Mesenchymal stem cell (in vitro differentiated cells and primary cell): ENCODE measurements at regions not wholly inside any gene's neighbourhood (a gene's known extent, or its start where the extent isn't known, plus 50 kb on each side); places are given as distances from the start of the nearest gene placed in this dataset.

Source experiments
- DNase-seq: peaks from one replicate; pipeline ENCODE4 v3.0.0-alpha.2; 2013
- H2AFZ ChIP-seq: one replicate; pipeline ENCODE4 v1.6.1; 2013; ENCODE audit warnings: low read depth, mild to moderate bottlenecking, control low read depth, inconsistent platforms, low read length, moderate library complexity
- H2AK5ac ChIP-seq: 2 replicates; pipeline ENCODE4 v1.6.1; 2013; ENCODE audit warnings: low read length, moderate library complexity, mild to moderate bottlenecking, inconsistent platforms; ENCODE audit not compliant: severe bottlenecking
- H2BK120ac ChIP-seq: one replicate; pipeline ENCODE4 v1.6.1; 2013; ENCODE audit warnings: low read depth, mild to moderate bottlenecking, inconsistent platforms, low read length, moderate library complexity
- H2BK12ac ChIP-seq, 2 experiments: one replicate each; pipeline ENCODE4 v1.6.1; 2013; ENCODE audit warnings: inconsistent platforms in 2 of 2, low read length in 2 of 2, mild to moderate bottlenecking in 2 of 2, moderate library complexity in 2 of 2, control low read depth in 1 of 2
- H2BK15ac ChIP-seq: one replicate; pipeline ENCODE4 v1.6.1; 2013; ENCODE audit warnings: mild to moderate bottlenecking, low read depth, inconsistent platforms; ENCODE audit not compliant: poor library complexity, severe bottlenecking
- H2BK5ac ChIP-seq: 2 replicates; pipeline ENCODE4 v1.6.1; 2013; ENCODE audit warnings: low read depth, mild to moderate bottlenecking, low read length, control low read depth, inconsistent platforms; ENCODE audit not compliant: poor library complexity, severe bottlenecking
- H3K14ac ChIP-seq, 2 experiments: one replicate each; pipeline ENCODE4 v1.6.1; 2013; ENCODE audit warnings: inconsistent platforms in 2 of 2, low read length in 2 of 2, control low read depth in 1 of 2, mild to moderate bottlenecking in 1 of 2, moderate library complexity in 1 of 2
- H3K18ac ChIP-seq, 2 experiments: one replicate each; pipeline ENCODE4 v1.6.1; 2013; ENCODE audit warnings: inconsistent platforms in 2 of 2, low read length in 2 of 2, control low read depth in 1 of 2, low read depth in 1 of 2, mild to moderate bottlenecking in 1 of 2
- H3K23ac ChIP-seq, 2 experiments: one replicate each; pipeline ENCODE4 v1.6.1; 2013; ENCODE audit warnings: inconsistent platforms in 2 of 2, low read length in 2 of 2, mild to moderate bottlenecking in 2 of 2, moderate library complexity in 2 of 2, control low read depth in 1 of 2
- H3K27ac ChIP-seq: 2 replicates; pipeline ENCODE4 v1.5.1; 2013; ENCODE audit warnings: mild to moderate bottlenecking, moderate library complexity, low read length, control low read depth, inconsistent platforms; ENCODE audit not compliant: poor library complexity, severe bottlenecking
- H3K27me3 ChIP-seq, 2 experiments: 2 replicates each; pipeline versions ENCODE4 v1.6.1 to v1.7.0; 2013; ENCODE audit warnings: low read length in 2 of 2, mild to moderate bottlenecking in 2 of 2, moderate library complexity in 2 of 2, control low read depth in 1 of 2, inconsistent platforms in 1 of 2; ENCODE audit not compliant: control insufficient read depth in 1 of 2, insufficient read depth in 1 of 2
- H3K36me3 ChIP-seq, 2 experiments: 2 replicates each; pipeline versions ENCODE4 v1.6.1 to v1.7.0; 2013; ENCODE audit warnings: low read length in 2 of 2, control low read depth in 1 of 2, inconsistent platforms in 1 of 2, low read depth in 1 of 2, mild to moderate bottlenecking in 1 of 2; ENCODE audit not compliant: insufficient read depth in 2 of 2, control insufficient read depth in 1 of 2
- H3K4ac ChIP-seq, 2 experiments: one replicate each; pipeline ENCODE4 v1.6.1; 2013; ENCODE audit warnings: inconsistent platforms in 2 of 2, low read length in 2 of 2, mild to moderate bottlenecking in 2 of 2, moderate library complexity in 2 of 2, control low read depth in 1 of 2, low read depth in 1 of 2
- H3K4me1 ChIP-seq: 2 replicates; pipeline ENCODE4 v1.6.1; 2013; ENCODE audit warnings: low read depth, low read length, control low read depth; ENCODE audit not compliant: control insufficient read depth, insufficient read depth
- H3K4me2 ChIP-seq: 2 replicates; pipeline ENCODE4 v1.6.1; 2013; ENCODE audit warnings: low read length, mild to moderate bottlenecking, inconsistent platforms; ENCODE audit not compliant: poor library complexity, severe bottlenecking
- H3K4me3 ChIP-seq, 2 experiments: 2 replicates each; pipeline versions ENCODE4 v1.5.1 to v1.7.0; 2013; ENCODE audit warnings: low read length in 2 of 2, mild to moderate bottlenecking in 2 of 2, control low read depth in 1 of 2, low read depth in 1 of 2; ENCODE audit not compliant: insufficient read depth in 1 of 2
- H3K79me1 ChIP-seq: replicated peaks from 2 replicates; pipeline ENCODE4 v1.6.1; 2013; ENCODE audit warnings: mild to moderate bottlenecking, control low read depth, low read length, inconsistent platforms; ENCODE audit not compliant: poor library complexity, severe bottlenecking
- H3K9ac ChIP-seq: 2 replicates; pipeline ENCODE4 v1.7.0; 2013; ENCODE audit warnings: mild to moderate bottlenecking, low read length, moderate library complexity
- H3K9me3 ChIP-seq: 2 replicates; pipeline ENCODE4 v1.7.0; 2013; ENCODE audit warnings: mild to moderate bottlenecking, low read length; ENCODE audit not compliant: control insufficient read depth
- H4K8ac ChIP-seq: one replicate; pipeline ENCODE4 v1.6.1; 2013; ENCODE audit warnings: inconsistent platforms, mild to moderate bottlenecking, low read length, moderate library complexity
- H4K91ac ChIP-seq: one replicate; pipeline ENCODE4 v1.6.1; 2013; ENCODE audit warnings: mild to moderate bottlenecking, low read length, inconsistent platforms
- WGBS: methylation state at CpG from one replicate; pipeline ENCODE4 v1.1.7; 2013; ENCODE audit warnings: mixed read lengths; 5-methylcytosine and 5-hydroxymethylcytosine counted together

DNA sequence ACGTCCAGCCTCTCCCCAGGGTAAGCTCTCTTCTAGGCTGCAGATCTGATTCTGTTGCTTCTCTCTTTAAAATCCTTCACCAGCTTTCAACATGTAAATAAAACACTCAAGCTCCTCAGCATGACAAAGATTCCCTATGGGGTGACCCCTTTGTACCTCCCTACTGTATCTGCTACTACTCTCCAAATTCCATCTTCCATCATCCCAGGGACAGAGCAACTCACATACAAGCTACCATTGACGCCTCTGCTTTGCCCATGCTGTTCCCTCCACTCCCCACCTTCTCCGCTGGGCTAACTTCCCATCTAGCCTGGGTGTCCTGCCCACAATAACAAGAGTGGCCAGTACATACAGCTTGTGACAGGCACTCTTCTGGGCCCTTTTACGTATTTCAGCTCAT is 207.5 kb upstream of the ZBED5 start:
- H3K9ac ChIP-seq: no peak overlapping the region
- no peaks in the 10 kb centered on the region for H3K79me1 ChIP-seq
- H2BK12ac ChIP-seq: no peak overlapping the region
- no peak overlapping the region for H3K27ac ChIP-seq
- no peak overlapping the region for H4K91ac ChIP-seq
- H2BK5ac ChIP-seq: no peak overlapping the region
- no peak overlapping the region for H3K18ac ChIP-seq
- H2BK15ac ChIP-seq: no peak overlapping the region
- no peaks in the 10 kb centered on the region for H3K36me3 ChIP-seq
- H3K14ac ChIP-seq: no peak overlapping the region
- no peak overlapping the region for H2AFZ ChIP-seq
- no peak overlapping the region for H2AK5ac ChIP-seq
- no peak overlapping the region for H3K23ac ChIP-seq
- WGBS: 78% methylated on average over 4 of the region's 4 CpGs
- H4K8ac ChIP-seq: no peak overlapping the region
- H3K9me3 ChIP-seq: peaks cover 2% of the 10 kb centered on the region
- H2BK120ac ChIP-seq: no peak overlapping the region
- DNase-seq: no peak
- no peak overlapping the region for H3K4me3 ChIP-seq
- H3K4me2 ChIP-seq: no peak overlapping the region
- H3K4me1 ChIP-seq: no peaks in the 10 kb centered on the region
- H3K4ac ChIP-seq: no peak overlapping the region
- peaks cover 24 to 29% of the 10 kb centered on the region in 2 experiments for H3K27me3 ChIP-seq

DNA sequence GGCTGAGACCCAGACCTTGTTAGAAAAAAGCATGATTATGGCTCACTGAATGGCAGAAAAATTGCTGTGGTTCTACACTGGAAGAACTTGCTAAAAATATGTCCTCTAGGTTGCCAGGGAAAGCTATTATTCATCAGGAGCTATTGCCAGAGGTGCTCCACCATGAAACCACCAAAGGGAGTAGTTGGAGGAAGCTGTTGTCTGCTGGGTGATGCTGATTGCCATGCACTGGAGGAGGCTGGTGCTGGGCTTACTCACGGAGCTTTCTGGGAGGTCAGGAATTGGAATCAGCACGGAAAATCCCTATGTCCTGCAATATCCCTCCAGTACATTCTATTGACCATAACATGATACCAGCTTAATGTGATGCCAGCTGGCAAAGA is 199.6 kb upstream of the ZBED5 start:
- H3K14ac ChIP-seq: no peak overlapping the region
- no peak for DNase-seq
- no peak overlapping the region for H4K8ac ChIP-seq
- H3K4me3 ChIP-seq: no peak overlapping the region
- H3K4ac ChIP-seq: no peak overlapping the region
- no peak overlapping the region for H2BK120ac ChIP-seq
- H3K4me2 ChIP-seq: no peak overlapping the region
- no peak overlapping the region for H3K9ac ChIP-seq
- no peaks in the 10 kb centered on the region for H3K4me1 ChIP-seq
- no peaks in the 10 kb centered on the region for H3K79me1 ChIP-seq
- no peak overlapping the region for H2BK5ac ChIP-seq
- no peak overlapping the region for H2BK12ac ChIP-seq
- no peak overlapping the region for H4K91ac ChIP-seq
- no peak overlapping the region for H2AFZ ChIP-seq
- no peak overlapping the region for H3K27ac ChIP-seq
- H3K18ac ChIP-seq: no peak overlapping the region
- H3K23ac ChIP-seq: no peak overlapping the region
- H3K27me3 ChIP-seq: peaks cover 6 to 12% of the 10 kb centered on the region in 2 experiments
- H2BK15ac ChIP-seq: no peak overlapping the region
- H2AK5ac ChIP-seq: no peak overlapping the region
- peaks cover 22% of the 10 kb centered on the region for H3K9me3 ChIP-seq
- H3K36me3 ChIP-seq: no peaks in the 10 kb centered on the region
- 83% methylated on average over 2 of the region's 2 CpGs for WGBS

DNA sequence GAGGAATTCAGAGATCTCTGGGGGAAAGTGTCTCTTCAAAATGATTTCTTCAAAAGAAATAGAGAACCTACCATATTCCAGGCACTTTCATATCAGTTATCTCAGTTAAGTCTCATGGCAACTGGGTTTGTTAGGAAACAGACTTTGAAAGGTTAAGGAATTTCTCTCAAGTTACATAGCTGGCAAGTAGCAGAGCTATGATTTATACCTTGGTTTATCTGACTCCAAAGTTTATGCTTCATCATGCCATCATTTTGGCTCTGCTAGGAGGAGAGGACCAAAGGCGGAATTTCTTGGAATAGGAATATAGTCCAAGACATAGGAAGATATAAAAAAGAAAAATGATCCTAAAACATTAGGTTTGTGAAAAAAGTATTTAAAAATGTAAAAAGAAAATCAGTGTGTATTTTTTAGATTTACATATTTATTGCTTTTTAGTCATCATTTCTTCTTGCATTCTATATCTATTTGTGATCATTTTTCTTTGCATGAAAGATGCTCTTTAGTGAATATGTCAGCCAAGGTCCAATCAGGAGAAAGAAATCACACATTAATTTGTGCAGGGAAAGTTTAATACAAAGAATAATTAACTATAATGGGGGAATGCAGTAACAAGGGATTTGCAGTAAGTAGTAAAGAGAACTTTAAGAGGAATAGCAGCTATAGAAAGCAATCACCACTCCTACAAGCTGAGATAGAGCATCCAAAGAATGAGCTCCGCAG is 199.1 kb upstream of the ZBED5 start:
- no peaks in the 10 kb centered on the region for H3K4me1 ChIP-seq
- no peak overlapping the region for H2BK5ac ChIP-seq
- peaks cover 22% of the 10 kb centered on the region for H3K9me3 ChIP-seq
- H3K14ac ChIP-seq: no peak overlapping the region
- H2BK12ac ChIP-seq: no peak overlapping the region
- no peak overlapping the region for H2BK15ac ChIP-seq
- H3K23ac ChIP-seq: no peak overlapping the region
- no peak for DNase-seq
- no peak overlapping the region for H3K18ac ChIP-seq
- H2BK120ac ChIP-seq: no peak overlapping the region
- no peak overlapping the region for H2AFZ ChIP-seq
- 92% methylated on average over 1 of the region's 2 CpGs for WGBS
- no peak overlapping the region for H3K4me3 ChIP-seq
- no peak overlapping the region for H3K27ac ChIP-seq
- no peaks in the 10 kb centered on the region for H3K36me3 ChIP-seq
- H3K4ac ChIP-seq: no peak overlapping the region
- H3K79me1 ChIP-seq: no peaks in the 10 kb centered on the region
- H4K91ac ChIP-seq: no peak overlapping the region
- H3K4me2 ChIP-seq: no peak overlapping the region
- no peak overlapping the region for H3K9ac ChIP-seq
- H2AK5ac ChIP-seq: no peak overlapping the region
- H4K8ac ChIP-seq: no peak overlapping the region
- H3K27me3 ChIP-seq: peaks cover 6 to 12% of the 10 kb centered on the region in 2 experiments

DNA sequence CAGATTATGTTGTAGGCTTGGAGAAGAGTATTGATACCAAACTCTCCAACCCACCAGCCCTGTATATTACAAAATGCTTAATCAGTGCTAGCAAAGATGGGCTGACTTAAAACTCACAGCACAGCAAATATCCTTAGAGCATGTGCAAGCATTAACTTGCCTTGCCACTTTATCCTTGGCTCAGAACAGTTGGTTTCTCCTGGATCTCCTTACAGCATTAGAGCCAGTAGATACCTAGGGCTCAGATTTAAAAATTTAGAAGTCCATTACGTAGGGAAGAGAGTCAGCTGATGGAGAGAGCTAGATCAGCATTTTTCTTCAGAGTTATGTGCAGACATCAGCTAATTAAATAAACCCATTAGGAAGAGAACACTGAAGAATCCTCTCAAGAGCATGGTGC is 198.5 kb upstream of the ZBED5 start:
- H3K9ac ChIP-seq: no peak overlapping the region
- H2BK120ac ChIP-seq: no peak overlapping the region
- no peak for DNase-seq
- H3K14ac ChIP-seq: no peak overlapping the region
- H3K79me1 ChIP-seq: no peaks in the 10 kb centered on the region
- no peaks in the 10 kb centered on the region for H3K4me1 ChIP-seq
- H3K36me3 ChIP-seq: no peaks in the 10 kb centered on the region
- peaks cover 22% of the 10 kb centered on the region for H3K9me3 ChIP-seq
- H3K27ac ChIP-seq: no peak overlapping the region
- no peak overlapping the region for H3K4me3 ChIP-seq
- peaks cover 5 to 12% of the 10 kb centered on the region in 2 experiments for H3K27me3 ChIP-seq
- no peak overlapping the region for H2BK5ac ChIP-seq
- no peak overlapping the region for H2BK12ac ChIP-seq
- no peak overlapping the region for H3K4ac ChIP-seq
- H2BK15ac ChIP-seq: no peak overlapping the region
- H3K23ac ChIP-seq: no peak overlapping the region
- no peak overlapping the region for H3K18ac ChIP-seq
- H4K91ac ChIP-seq: no peak overlapping the region
- H3K4me2 ChIP-seq: no peak overlapping the region
- 20% methylated on average over 1 of the region's 1 CpG for WGBS
- no peak overlapping the region for H4K8ac ChIP-seq
- no peak overlapping the region for H2AK5ac ChIP-seq
- no peak overlapping the region for H2AFZ ChIP-seq
